GM12872 (cell line): ENCODE measurements at regions not wholly inside any gene's neighbourhood (a gene's known extent, or its start where the extent isn't known, plus 50 kb on each side); places are given as distances from the start of the nearest gene placed in this dataset.

ENCODE experiments used
- CTCF ChIP-seq: IDR thresholded peaks from 3 replicates; pipeline ENCODE4 v1.5.1; 2011; ENCODE audit warnings: low read depth, mild to moderate bottlenecking, low read length, moderate library complexity; ENCODE audit not compliant: insufficient read depth

- no peak for TF ChIP-seq CTCF
These were observed 50.9 kb downstream of the TNP1 start for GRCh38 chr2:216808805-216809425.

GRCh38 chr2:216807857-216808272 is 52.0 kb downstream of the TNP1 start:
- no peak for TF ChIP-seq CTCF

- no peak for TF ChIP-seq CTCF
These were observed 55.2 kb downstream of the TNP1 start for GRCh38 chr2:216804357-216805350.

- TF ChIP-seq CTCF, result no peak
These were observed 56.1 kb downstream of the TNP1 start for GRCh38 chr2:216803791-216804190.

GRCh38 chr2:216802516-216803215 is 57.2 kb downstream of the TNP1 start:
- no peak for TF ChIP-seq CTCF

- TF ChIP-seq CTCF, result no peak
These were observed 59.0 kb downstream of the TNP1 start for GRCh38 chr2:216800836-216801235.

GRCh38 chr2:216799873-216800431 is 59.9 kb downstream of the TNP1 start:
- no peak for TF ChIP-seq CTCF
